Transverse colon (tissue), 4 donors: ENCODE measurements at regions not wholly inside any gene's neighbourhood (a gene's known extent, or its start where the extent isn't known, plus 50 kb on each side); places are given as distances from the start of the nearest gene placed in this dataset.

Experiments
- DNase-seq: peaks from one replicate; pipeline ENCODE4 v3.0.0-alpha.2; 2019
- H3K27ac ChIP-seq, 4 donors: fragments of 200-600 bp; sonication (generic); 2 replicates each; pipeline ENCODE4 v1.5.1; 2016 to 2018; ENCODE audit warnings: inconsistent platforms in 4 of 4
- H3K27me3 ChIP-seq: fragments of 200-600 bp; sonication (generic); 2 replicates; pipeline ENCODE4 v1.5.1; 2017; ENCODE audit warnings: inconsistent platforms
- H3K36me3 ChIP-seq, 4 donors: fragments of 200-600 bp; sonication (generic); 2 replicates each; pipeline ENCODE4 v1.5.1; 2017 to 2019; ENCODE audit warnings: inconsistent platforms in 4 of 4
- H3K4me1 ChIP-seq, 4 donors: fragments of 200-600 bp; sonication (generic); 2 replicates each; pipeline ENCODE4 v1.5.1; 2017 to 2020; ENCODE audit warnings: inconsistent platforms in 4 of 4
- H3K4me3 ChIP-seq, 4 donors: fragments of 200-600 bp; sonication (generic); 1 replicate in 1 of 4; 2 replicates in 3 of 4; pipeline versions ENCODE4 v1.5.1 to v1.6.1; 2017 to 2019; ENCODE audit warnings: inconsistent platforms in 4 of 4
- H3K9me3 ChIP-seq, 2 donors: fragments of 200-600 bp; sonication (generic); 2 replicates each; pipeline ENCODE4 v1.5.1; 2017 to 2019; ENCODE audit warnings: inconsistent platforms in 2 of 2
- CTCF ChIP-seq, 5 experiments: fragments of 200-600 bp in 3 of 5; fragments of 450-650 bp in 2 of 5; sonication (generic) in 3 of 5; IDR thresholded peaks; 1 replicate in 2 of 5; 2 replicates in 3 of 5; pipeline ENCODE4 v1.5.1; 2016 to 2017; ENCODE audit warnings: antibody characterized with exemption in 5 of 5, inconsistent platforms in 3 of 5, mild to moderate bottlenecking in 2 of 5, moderate library complexity in 1 of 5
- EP300 ChIP-seq: sonication (generic); formaldehyde crosslinking; IDR thresholded peaks from one replicate; pipeline ENCODE4 v1.6.1; 2017; ENCODE audit warnings: antibody characterized with exemption, low read depth
- POLR2A ChIP-seq: fragments of 450-650 bp; IDR thresholded peaks from one replicate; pipeline ENCODE4 v1.6.1; 2016; ENCODE audit warnings: antibody characterized with exemption, mild to moderate bottlenecking, moderate library complexity
- POLR2AphosphoS5 ChIP-seq, 3 donors: sonication (generic); formaldehyde crosslinking; IDR thresholded peaks; one replicate each; pipeline ENCODE4 v1.6.1; 2016; ENCODE audit warnings: antibody characterized with exemption in 3 of 3
- WGBS, 2 donors: methylation state at CpG; one replicate each; pipeline ENCODE4 v1.1.5; 2018; ENCODE audit warnings: low coverage in 1 of 2; 5-methylcytosine and 5-hydroxymethylcytosine counted together
- in situ Hi-C, 4 donors: fragments of 200-750 bp; cut with MboI; loops; one replicate each; pipeline versions ENCODE4 v1.15.0 to v1.15.1; 2017; ENCODE audit warnings: low sequenced_read_pairs in 3 of 4, low pct_ligation_motif_present in 1 of 4, low pct_unique_long_range_greater_than_20kb in 1 of 4
- intact Hi-C: fragments of 100-400 bp; cut with DNase I; formaldehyde crosslinking; loops from one replicate; pipeline ENCODE4 v1.15.1; 2023; ENCODE audit warnings: low total_unique reads

- whole genome bisulfite sequencing, 2 donors, result 43 to 48% methylated on average over 4 to 8 of the region's 8 CpGs
- no peak for DNase-seq
- Histone ChIP-seq H3K27me3 (no peaks in the 10 kb centered on the region), H3K36me3 (no peaks in the 10 kb centered on the region), H3K27ac (no peak overlapping the region), H3K4me3 (no peak overlapping the region), H3K4me1 (no peaks in the 10 kb centered on the region), H3K9me3 (no peaks in the 10 kb centered on the region)
- TF ChIP-seq POLR2AphosphoS5 (IDR thresholded peaks at IDR 0.05) (no peak), POLR2A (no peak), CTCF (IDR thresholded peaks at IDR 0.05) (no peak), EP300 (no peak)
- intact Hi-C loops (no loop called here), in situ Hi-C loops (no loop called here)
Observed at GRCh38 chr2:16069663-16069932, 129.2 kb downstream of the MYCN start.

DNA sequence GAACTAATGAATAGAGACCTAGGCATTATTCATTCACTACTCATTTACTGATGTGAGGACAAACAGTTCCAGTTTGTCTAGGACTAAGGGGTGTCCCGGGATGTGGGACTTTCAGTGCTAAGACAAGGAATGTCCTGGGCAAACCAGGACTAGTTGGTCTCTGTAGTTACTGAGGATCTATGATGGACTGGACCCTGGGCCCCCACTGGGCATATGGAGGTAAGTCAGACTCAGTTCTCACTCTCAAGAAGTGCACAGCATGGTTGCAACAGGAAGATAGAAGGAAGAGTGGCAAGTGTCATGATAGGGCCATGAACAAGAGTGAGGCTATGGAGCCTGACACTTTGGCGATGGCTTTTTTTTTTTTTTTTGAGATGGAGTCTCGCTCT, 128.2 kb downstream of the MYCN start:
- Histone ChIP-seq H3K4me1 (no peaks in the 10 kb centered on the region), H3K27me3 (no peaks in the 10 kb centered on the region), H3K27ac (no peak overlapping the region), H3K9me3 (peaks cover 0 to 6% of the 10 kb centered on the region in 2 donors), H3K4me3 (no peak overlapping the region), H3K36me3 (no peaks in the 10 kb centered on the region)
- no peak for DNase-seq
- 100% methylated on average over 3 of the region's 3 CpGs; no CpG with 5 or more reads in 1 of the 2 donors for WGBS, 2 donors
- intact Hi-C loops (no loop called here), in situ Hi-C loops (no loop called here)
- TF ChIP-seq POLR2A (no peak), EP300 (no peak)

- DNase-seq, result no peak
- H3K27me3 ChIP-seq, result no peaks in the 10 kb centered on the region
- H3K4me1 ChIP-seq, result no peaks in the 10 kb centered on the region
- in situ Hi-C loops, result no loop called here
- 71 to 86% methylated on average over 3 to 11 of the region's 11 CpGs for WGBS, 2 donors
- no peak overlapping the region for H3K4me3 ChIP-seq
- no peak for TF ChIP-seq EP300
- no peak for TF ChIP-seq POLR2AphosphoS5 (IDR thresholded peaks at IDR 0.05)
- intact Hi-C loops, result no loop called here
- H3K9me3 ChIP-seq, result peaks cover 4 to 10% of the 10 kb centered on the region in 2 donors
- no peaks in the 10 kb centered on the region for H3K36me3 ChIP-seq
- H3K27ac ChIP-seq, result no peak overlapping the region
Observed at GRCh38 chr2:16067866-16068551, 127.7 kb downstream of the MYCN start.

DNA sequence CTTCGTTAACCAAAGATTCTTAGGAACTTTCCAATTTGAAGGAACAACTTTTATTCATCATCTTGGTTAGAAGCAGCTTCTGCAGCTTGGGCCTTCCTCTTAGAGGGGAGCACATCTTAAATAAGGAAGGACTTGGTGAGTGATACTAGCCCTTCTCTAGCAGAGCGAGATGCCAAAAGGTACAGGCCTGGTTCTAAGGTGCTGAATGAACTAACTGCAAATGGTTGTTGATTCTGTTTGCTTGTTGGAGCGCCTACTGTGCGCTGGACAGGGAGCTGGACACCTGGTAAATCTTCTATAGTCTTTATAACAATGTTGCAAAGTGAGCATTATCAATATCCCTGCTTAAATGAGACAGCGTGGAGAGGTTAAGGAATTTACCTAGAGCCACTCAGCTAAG, 127.1 kb downstream of the MYCN start:
- 61 to 84% methylated on average over 4 to 5 of the region's 5 CpGs for WGBS, 2 donors

DNA sequence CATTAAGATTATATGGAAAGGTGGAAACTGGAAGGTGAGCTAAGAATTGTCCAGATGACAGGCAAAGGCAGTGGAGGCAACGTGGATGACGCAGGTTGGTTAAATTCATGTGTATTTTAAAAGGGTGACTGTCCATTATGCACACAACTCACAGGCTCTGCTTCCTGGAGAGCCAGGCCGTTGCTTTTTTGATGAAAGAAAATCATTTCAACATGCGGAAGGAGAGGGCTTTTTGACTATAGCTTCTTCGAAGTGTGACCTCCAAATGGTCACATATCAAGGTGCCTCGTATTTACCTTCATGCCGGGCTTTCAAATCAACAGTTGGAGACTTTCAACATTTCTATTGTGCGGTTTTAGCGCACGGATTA, 126.7 kb downstream of the MYCN start:
- Histone ChIP-seq H3K27ac (no peak overlapping the region), H3K4me3 (no peak overlapping the region), H3K9me3 (peaks cover 7 to 13% of the 10 kb centered on the region in 2 donors), H3K4me1 (no peaks in the 10 kb centered on the region), H3K36me3 (no peaks in the 10 kb centered on the region), H3K27me3 (no peaks in the 10 kb centered on the region)
- DNase-seq, result no peak
- intact Hi-C loops (no loop called here), in situ Hi-C loops (no loop called here)
- WGBS, 2 donors, result 88 to 89% methylated on average over 8 to 10 of the region's 10 CpGs
- TF ChIP-seq POLR2AphosphoS5 (IDR thresholded peaks at IDR 0.05) (no peak), POLR2A (no peak), EP300 (no peak), CTCF (IDR thresholded peaks at IDR 0.05) (no peak)

More for the DNA sequence above, 127.1 kb downstream of the MYCN start:
- in situ Hi-C loops (no loop called here), intact Hi-C loops (no loop called here)
- Histone ChIP-seq H3K36me3 (no peaks in the 10 kb centered on the region), H3K4me3 (no peak overlapping the region), H3K4me1 (no peaks in the 10 kb centered on the region), H3K9me3 (peaks cover 7 to 13% of the 10 kb centered on the region in 2 donors), H3K27ac (no peak overlapping the region), H3K27me3 (no peaks in the 10 kb centered on the region)
- DNase-seq, result no peak
- TF ChIP-seq EP300, result no peak
- TF ChIP-seq CTCF (IDR thresholded peaks at IDR 0.05), result no peak
- TF ChIP-seq POLR2A, result no peak
- no peak for TF ChIP-seq POLR2AphosphoS5 (IDR thresholded peaks at IDR 0.05)
